ENCODE measurements at regions not wholly inside any gene's neighbourhood (a gene's known extent, or its start where the extent isn't known, plus 50 kb on each side); places are given as distances from the start of the nearest gene placed in this dataset.

- TF ChIP-seq CTCF (IDR thresholded peaks at IDR 0.05; ENCODE audit: poor library complexity, severe bottlenecking) (no peak), POLR2AphosphoS5 (IDR thresholded peaks at IDR 0.05) (no peak), EP300 (conservative IDR thresholded peaks at IDR 0.05; ENCODE audit: poor library complexity, severe bottlenecking) (no peak), SMC3 (conservative IDR thresholded peaks at IDR 0.05; ENCODE audit: poor library complexity) (no peak), EZH2 (IDR thresholded peaks at IDR 0.05; ENCODE audit: borderline replicate concordance, insufficient read depth, low read length, poor library complexity, severe bottlenecking) (no peak), RAD21 (conservative IDR thresholded peaks at IDR 0.05) (no peak), TAF1 (IDR thresholded peaks at IDR 0.05; ENCODE audit: low read depth) (no peak), MXI1 (conservative IDR thresholded peaks at IDR 0.05; ENCODE audit: poor library complexity, severe bottlenecking) (no peak), REST (IDR thresholded peaks at IDR 0.05; ENCODE audit: borderline replicate concordance) (no peak)
Measured at GRCh38 chr14:89699071-89699470, 255.5 kb downstream of the EFCAB11 start.

All from neural cell (in vitro differentiated cells).